GM19324 (cell line): ENCODE measurements at regions not wholly inside any gene's neighbourhood (a gene's known extent, or its start where the extent isn't known, plus 50 kb on each side); places are given as distances from the start of the nearest gene placed in this dataset.
"Not testable (repeated sequence)": the region's sequence is repeated elsewhere in the genome, so short reads cannot be mapped to it uniquely, and the experiment has no call there.

Source experiments
- ATAC-seq: cut with Tn5 transposase; IDR thresholded peaks from one replicate; pipeline ENCODE4 v1.9.1; 2021; ENCODE audit warnings: mild to moderate bottlenecking, moderate library complexity; ENCODE audit not compliant: unreplicated experiment, low FRiP score

- not testable (repeated sequence) for ATAC-seq
These were observed 158.0 kb upstream of the LMNTD1 start for GRCh38 chr12:25710938-25711605.

GRCh38 chr12:25712169-25712568 lies 159.1 kb upstream of the LMNTD1 start:
- no peak for ATAC-seq

DNA sequence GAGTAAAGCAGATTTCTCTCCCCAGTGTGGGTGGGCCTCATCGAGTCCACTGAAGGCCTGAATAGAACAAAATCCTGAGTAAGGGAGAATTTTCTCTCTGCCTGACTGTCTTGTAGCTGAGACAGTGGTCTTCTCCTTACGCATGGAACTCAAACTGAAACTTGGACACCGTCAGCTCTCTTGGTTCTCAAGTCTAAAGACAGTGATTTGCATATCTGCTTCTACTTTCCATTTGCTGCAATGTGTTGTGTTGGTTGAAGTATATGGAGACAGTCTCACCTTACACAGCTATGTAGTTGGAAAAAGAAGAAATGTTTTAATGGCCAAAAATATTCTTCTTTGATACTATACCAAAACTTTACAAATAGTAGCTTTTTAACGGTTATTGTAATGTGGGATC lies 160.2 kb upstream of the LMNTD1 start:
- peak; percentile 95 for ATAC-seq

DNA sequence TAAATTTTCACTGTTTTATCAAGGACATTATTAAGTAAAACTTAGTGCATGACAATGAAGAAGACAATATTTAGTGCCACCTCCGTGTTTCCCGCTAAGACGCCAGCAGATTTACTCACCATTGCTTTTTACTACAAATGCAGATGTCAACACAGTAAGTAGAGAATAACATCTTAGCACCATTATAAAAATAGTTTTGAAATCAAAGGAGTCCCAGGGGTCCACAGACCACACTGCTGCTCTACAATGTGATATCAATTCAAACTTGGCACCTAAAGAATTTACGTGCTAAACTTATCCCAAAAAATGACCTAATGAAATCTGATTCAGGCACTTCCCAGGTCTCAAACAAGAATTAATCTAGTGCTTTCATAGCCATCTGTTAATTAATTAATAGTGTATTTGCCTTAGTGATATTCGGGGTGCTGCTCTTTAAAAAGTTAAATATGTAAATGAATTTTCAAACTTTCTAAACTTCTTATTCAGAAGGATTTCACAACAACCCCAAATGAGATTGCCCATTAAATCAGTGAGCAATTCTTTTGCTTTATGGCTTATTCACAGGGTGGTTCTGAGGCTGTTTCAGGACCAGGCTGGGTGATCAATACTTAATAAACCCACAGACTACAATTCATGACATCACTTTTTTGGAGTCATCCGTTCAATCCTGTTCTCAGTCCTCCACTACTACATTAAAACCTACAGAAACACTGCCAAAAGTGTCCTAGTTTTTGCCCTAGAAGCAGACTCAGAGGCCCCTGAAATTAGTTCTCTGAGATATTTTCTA lies 161.3 kb upstream of the LMNTD1 start:
- ATAC-seq = no peak

DNA sequence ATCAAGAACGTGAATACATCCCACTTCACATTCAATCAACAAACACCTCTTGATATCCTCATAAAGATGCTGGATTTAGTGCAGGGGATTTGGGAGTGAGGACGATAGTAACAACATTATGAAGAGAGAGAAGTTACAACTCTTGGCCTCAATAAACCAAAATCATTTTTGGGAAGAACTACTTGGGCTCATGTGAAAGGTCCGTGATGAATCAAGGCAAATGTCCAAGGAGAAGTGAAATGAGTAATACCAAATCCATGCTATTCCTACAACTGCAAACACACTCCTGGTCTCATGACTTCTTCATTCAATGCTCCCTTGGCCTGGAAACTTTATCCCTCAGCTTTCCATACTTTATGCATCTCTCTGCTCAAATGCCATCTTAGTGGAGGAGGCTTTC lies 162.0 kb upstream of the LMNTD1 start:
- no peak for ATAC-seq

GRCh38 chr12:25716842-25717241 lies 163.8 kb upstream of the LMNTD1 start:
- no peak for ATAC-seq

DNA sequence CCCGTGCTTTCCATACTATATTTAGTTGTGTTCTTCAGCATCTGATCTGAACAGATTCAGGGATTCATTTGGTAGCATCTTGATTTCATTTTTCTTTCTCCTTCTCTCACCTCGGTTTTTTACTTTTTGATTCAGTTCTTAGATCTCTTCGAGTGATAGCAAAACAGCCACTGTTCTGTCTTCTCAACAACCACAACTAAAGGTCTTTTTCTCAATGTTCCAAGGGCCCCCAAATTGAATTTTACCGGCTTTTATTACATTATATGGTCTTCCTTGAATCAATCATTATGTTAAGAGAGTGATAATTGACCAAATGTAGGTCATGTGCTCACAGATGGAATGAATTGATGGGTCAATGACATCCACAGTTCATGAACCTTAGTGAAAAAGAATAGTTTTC lies 164.5 kb upstream of the LMNTD1 start:
- no peak for ATAC-seq

- no peak for ATAC-seq
These were observed 165.1 kb upstream of the LMNTD1 start for GRCh38 chr12:25718081-25718731.

GRCh38 chr12:25719505-25719904 lies 166.4 kb upstream of the LMNTD1 start:
- ATAC-seq = no peak

DNA sequence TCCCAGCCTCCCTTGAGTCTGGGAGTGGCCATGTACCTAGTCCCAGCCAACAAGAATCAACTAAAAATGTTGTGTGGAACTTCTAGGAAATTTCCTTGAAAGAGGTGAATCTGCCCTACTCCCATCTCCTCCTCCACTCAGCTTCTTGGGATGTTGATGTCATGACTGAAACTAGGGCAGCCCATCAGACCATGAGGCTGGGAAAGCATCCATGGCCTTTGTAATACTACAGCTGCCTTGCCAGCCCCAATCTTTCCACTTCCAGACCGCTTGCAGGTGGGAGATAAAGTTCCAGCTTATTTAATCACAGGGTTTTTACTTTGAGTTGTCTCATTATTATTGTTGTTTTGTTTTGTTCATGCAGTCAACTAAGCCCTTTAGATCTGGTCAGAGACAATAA lies 170.3 kb upstream of the LMNTD1 start:
- no peak for ATAC-seq

DNA sequence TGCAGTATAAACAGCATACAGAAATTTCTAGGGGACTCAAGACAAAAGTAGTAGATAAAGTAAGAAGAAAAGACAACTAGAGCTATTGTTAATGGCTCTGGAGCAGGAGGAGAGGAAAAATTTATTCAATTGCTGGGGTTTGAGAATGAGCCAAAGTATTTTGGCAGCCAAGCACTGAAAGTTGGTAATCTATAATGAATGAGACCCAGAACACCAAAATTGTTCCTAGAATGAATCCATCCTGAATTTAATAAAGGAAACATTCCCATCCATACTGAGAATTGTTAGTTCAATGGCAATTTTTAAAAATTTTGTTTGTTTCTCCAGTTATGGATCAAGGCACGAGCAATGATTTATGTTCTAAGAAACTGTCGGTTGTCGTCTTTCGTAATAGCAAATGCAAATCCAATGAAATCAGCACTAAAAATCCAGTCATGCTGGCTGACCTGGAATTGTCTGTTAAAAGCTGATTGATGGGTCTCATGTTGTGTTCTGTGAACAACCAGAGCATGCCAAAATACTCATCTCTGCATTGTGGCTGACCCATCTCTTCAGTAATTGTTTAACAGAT lies 170.9 kb upstream of the LMNTD1 start:
- ATAC-seq = no peak

GRCh38 chr12:25725470-25725869 lies 172.4 kb upstream of the LMNTD1 start:
- no peak for ATAC-seq

- no peak for ATAC-seq
These were observed 172.8 kb upstream of the LMNTD1 start for GRCh38 chr12:25725931-25726330.

DNA sequence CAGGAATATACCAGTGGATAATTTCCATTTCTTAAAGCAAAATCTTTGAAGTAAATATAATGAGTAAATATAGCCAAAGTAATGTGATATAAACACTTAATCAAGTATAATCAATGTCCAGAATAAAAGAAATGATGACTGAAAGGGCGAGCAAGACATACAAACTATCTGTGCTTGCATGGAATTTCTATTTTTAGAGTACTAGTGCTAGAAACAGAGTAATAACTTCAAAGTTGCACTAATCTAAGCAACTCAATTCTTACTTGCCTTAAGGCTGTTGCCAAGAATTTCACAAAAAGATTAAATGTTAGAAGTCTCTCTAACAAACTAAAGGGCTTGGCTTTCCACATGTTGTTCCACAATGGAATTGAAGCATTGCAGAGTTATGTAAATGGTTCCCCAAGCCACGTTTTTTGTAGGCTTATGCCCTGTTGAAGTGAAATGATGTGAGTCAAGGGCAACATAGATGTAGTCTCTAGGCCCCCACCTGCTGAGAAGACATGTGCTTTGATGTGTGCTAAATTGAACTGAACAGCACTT lies 175.0 kb upstream of the LMNTD1 start:
- no peak for ATAC-seq

GRCh38 chr12:25730489-25731349 lies 177.6 kb upstream of the LMNTD1 start:
- no peak for ATAC-seq

GRCh38 chr12:25733541-25733940 lies 180.5 kb upstream of the LMNTD1 start:
- no peak for ATAC-seq

DNA sequence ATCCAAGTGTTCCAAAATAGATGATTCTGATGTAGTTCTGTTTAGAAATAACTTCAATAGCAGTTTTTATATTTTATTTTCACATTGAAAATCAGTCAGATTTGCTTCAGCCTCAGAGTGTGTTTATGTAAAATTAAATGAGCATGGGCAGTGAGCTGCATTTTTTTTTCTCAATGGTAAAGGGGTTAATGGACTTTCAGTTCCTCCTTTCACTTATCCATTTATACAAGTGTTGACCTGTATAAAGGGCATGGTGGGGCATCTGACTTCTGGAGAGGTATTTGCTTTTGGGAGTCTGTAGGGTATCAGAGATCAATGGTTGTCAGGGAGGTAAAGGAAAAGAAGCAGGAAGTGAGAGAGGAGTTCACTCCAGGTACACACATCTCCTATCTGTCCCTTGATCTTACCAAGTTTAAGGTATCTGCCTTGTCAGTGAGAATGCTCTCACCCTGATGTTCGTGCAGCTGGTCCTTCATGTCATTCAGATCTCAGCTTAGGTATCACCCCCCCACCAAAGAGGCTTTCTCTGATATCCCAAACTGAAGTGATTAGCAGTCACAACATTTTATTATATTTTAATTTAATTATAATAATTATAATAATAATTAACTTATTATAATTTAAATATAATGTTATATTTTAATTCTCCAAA lies 181.6 kb upstream of the LMNTD1 start:
- peak; percentile 62 for ATAC-seq

- no peak for ATAC-seq
These were observed 187.5 kb upstream of the LMNTD1 start for GRCh38 chr12:25740617-25741016.

DNA sequence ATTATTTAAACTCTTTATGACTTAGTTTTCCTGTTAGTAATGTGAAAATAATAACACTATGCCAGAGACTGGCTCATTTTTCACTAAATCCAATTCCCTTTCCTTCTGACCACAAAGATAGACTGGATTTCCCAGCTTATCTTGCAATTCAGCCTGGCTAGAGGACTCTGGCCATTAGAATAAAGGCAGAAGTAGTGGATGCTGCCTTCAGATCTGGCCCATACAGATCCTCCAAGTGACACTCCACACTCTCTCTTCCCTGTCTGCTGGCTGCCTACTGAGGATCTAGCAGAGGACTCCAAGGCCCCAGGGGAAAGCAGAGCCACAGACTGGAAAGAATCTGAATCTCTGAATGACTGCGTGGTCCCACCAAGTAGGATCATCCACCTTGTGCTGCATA lies 188.8 kb upstream of the LMNTD1 start:
- no peak for ATAC-seq
